Posterior vena cava (tissue), 2 donors: ENCODE measurements at regions not wholly inside any gene's neighbourhood (a gene's known extent, or its start where the extent isn't known, plus 50 kb on each side); places are given as distances from the start of the nearest gene placed in this dataset.
A peak's percentile ranks its signal among the peaks of the same experiment; 100 is the strongest.
"Not testable (repeated sequence)": the region's sequence is repeated elsewhere in the genome, so short reads cannot be mapped to it uniquely, and the experiment has no call there.

Source experiments
- DNase-seq: peaks from one replicate; pipeline ENCODE4 v3.0.0-alpha.2; 2020; ENCODE audit warnings: low spot score
- intact Hi-C, 2 donors: fragments of 100-400 bp; cut with DNase I; formaldehyde crosslinking; loops; one replicate each; pipeline versions ENCODE4 v1.14.1 to v1.14.2; 2022 to 2023
- donor health status: DM: yes; HTN: yes; CAD: no.
- donor health status: DM: yes; HTN: yes; CAD: no.

DNA sequence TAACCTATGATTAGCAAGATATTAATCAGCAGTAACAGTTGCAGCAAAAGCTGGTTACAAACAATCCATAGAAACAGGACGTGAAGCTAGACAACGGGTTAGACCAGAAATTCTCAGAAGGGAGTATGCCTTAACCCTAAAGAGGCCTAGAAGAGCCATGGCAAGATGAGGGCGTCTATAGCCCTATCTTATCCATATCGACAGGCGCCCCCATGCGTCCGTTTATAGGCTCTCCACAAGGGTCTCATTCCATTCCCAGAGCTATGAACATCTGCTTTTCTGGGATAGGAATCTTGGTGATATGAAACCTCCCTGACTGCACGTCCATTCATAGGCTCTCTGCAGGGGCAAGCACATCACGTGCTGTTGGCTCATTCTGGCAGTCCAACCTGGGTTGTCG lies 109.2 kb upstream of the OR13F1 start:
- DNase-seq, intact Hi-C loops: not testable (repeated sequence)

GRCh38 chr9:104412238-104412637 lies 91.8 kb upstream of the OR13F1 start:
- intact Hi-C loops = no loop called here
- no peak for DNase-seq

- DNase-seq = no peak
- intact Hi-C loops = no loop called here
Measured at GRCh38 chr9:104416470-104416869, 87.6 kb upstream of the OR13F1 start.

DNA sequence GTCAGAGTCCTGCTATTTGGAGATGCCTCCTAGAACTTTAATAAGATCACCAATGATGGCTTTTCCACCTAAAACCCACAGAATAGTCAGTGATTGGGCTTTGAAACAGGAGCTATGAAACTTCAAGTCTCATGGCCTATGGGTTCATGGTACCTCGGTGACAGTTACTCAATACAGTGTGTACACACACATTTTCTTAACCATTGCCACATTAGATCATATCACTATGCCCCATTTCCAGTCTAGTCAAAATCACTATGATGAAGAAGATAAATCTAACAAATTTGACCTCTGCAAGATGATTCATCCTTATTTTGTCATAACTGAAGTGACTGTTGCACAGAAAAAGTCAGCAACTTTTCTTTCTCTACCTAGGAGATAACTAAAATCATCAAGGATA lies 86.8 kb upstream of the OR13F1 start:
- intact Hi-C loops = no loop called here
- DNase-seq = no peak

GRCh38 chr9:104429031-104429546 lies 75.0 kb upstream of the OR13F1 start:
- intact Hi-C loops = no loop called here

DNA sequence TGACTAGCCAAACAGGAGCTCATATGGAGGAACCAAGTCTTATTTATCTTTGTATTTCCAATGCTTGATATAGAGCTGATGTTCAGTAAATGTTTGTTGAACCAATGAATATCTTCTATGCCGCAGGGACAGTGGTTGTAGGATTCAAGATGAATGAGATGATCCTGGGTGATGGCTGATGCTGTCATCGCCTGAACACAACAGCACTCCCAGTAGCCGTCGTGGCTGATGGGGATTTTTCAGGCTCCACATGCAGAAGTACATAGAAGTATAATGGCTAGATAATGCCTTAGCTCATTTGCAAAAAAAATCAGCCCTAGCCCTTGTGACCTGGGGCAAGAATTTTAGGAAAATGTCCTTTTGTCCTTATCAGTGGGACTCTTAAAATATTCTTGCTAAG lies 69.0 kb upstream of the OR13F1 start:
- no peak for DNase-seq
- intact Hi-C loops = no loop called here

More at GRCh38 chr9:104429031-104429546, 75.0 kb upstream of the OR13F1 start:
- peak; percentile 62 for DNase-seq

GRCh38 chr9:104448036-104448435 lies 56.0 kb upstream of the OR13F1 start:
- DNase-seq = no peak
- intact Hi-C loops = no loop called here
